ENCODE measurements at regions not wholly inside any gene's neighbourhood (a gene's known extent, or its start where the extent isn't known, plus 50 kb on each side); places are given as distances from the start of the nearest gene placed in this dataset.

DNA sequence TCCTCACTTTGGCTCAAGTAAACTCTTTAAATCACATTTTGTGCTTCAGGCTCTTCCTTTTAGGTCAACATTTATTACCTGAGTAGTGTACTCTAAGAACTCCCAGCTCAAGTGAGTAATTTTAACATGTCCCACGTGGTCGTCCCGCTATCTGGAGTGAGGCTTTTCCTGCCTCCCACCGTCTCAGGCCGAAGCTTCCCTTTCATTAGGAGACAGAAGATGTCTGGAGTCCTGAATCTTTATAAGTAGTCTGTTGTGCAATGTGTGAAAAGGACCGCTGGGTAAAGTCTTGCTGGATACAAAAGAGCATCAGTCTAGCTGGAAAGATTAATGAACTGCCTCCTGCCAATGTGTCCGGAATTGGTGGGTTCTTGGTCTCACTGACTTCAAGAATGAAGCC lies 117.7 kb upstream of the NEIL3 start:
- TF ChIP-seq, protein P1, sequence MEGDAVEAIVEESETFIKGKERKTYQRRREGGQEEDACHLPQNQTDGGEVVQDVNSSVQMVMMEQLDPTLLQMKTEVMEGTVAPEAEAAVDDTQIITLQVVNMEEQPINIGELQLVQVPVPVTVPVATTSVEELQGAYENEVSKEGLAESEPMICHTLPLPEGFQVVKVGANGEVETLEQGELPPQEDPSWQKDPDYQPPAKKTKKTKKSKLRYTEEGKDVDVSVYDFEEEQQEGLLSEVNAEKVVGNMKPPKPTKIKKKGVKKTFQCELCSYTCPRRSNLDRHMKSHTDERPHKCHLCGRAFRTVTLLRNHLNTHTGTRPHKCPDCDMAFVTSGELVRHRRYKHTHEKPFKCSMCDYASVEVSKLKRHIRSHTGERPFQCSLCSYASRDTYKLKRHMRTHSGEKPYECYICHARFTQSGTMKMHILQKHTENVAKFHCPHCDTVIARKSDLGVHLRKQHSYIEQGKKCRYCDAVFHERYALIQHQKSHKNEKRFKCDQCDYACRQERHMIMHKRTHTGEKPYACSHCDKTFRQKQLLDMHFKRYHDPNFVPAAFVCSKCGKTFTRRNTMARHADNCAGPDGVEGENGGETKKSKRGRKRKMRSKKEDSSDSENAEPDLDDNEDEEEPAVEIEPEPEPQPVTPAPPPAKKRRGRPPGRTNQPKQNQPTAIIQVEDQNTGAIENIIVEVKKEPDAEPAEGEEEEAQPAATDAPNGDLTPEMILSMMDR (IDR thresholded peaks at IDR 0.05): no peak
- TF ChIP-seq POLR2A (IDR thresholded peaks at IDR 0.05): no peak
- no peak for TF ChIP-seq POLR2AphosphoS5 (IDR thresholded peaks at IDR 0.05)
